ENCODE measurements at regions not wholly inside any gene's neighbourhood (a gene's known extent, or its start where the extent isn't known, plus 50 kb on each side); places are given as distances from the start of the nearest gene placed in this dataset.

- DNase-seq = no peak
- intact Hi-C loops (cut with DNase I) = no loop called here
Observed at GRCh38 chr15:26477044-26477443, 295.8 kb downstream of the GABRB3 start.

GRCh38 chr15:26475554-26475953 is 297.3 kb downstream of the GABRB3 start:
- intact Hi-C loops (cut with DNase I) = no loop called here
- no peak for DNase-seq

GRCh38 chr15:26472661-26473060 is 300.2 kb downstream of the GABRB3 start:
- DNase-seq = no peak
- intact Hi-C loops (cut with DNase I) = no loop called here

- intact Hi-C loops (cut with DNase I) = no loop called here
Observed at GRCh38 chr15:26461847-26462608, 310.8 kb downstream of the GABRB3 start.

GRCh38 chr15:26460165-26460564 is 312.7 kb downstream of the GABRB3 start:
- DNase-seq = no peak
- intact Hi-C loops (cut with DNase I) = no loop called here

More at GRCh38 chr15:26461847-26462608, 310.8 kb downstream of the GABRB3 start:
- no peak for DNase-seq

GRCh38 chr15:26455828-26456227 is 317.0 kb downstream of the GABRB3 start:
- no peak for DNase-seq
- intact Hi-C loops (cut with DNase I) = no loop called here

GRCh38 chr15:26453914-26454313 is 319.0 kb downstream of the GABRB3 start:
- DNase-seq = no peak
- intact Hi-C loops (cut with DNase I) = no loop called here

GRCh38 chr15:26451995-26452394 is 320.9 kb downstream of the GABRB3 start:
- intact Hi-C loops (cut with DNase I) = no loop called here
- DNase-seq = no peak

- DNase-seq = no peak
- intact Hi-C loops (cut with DNase I) = no loop called here
Observed at GRCh38 chr15:26449291-26449690, 323.6 kb downstream of the GABRB3 start.

GRCh38 chr15:26443321-26443720 is 329.5 kb downstream of the GABRB3 start:
- intact Hi-C loops (cut with DNase I) = no loop called here

GRCh38 chr15:26442680-26443079 is 330.2 kb downstream of the GABRB3 start:
- DNase-seq = no peak
- intact Hi-C loops (cut with DNase I) = no loop called here

More at GRCh38 chr15:26443321-26443720, 329.5 kb downstream of the GABRB3 start:
- DNase-seq = no peak

- intact Hi-C loops (cut with DNase I) = no loop called here
- no peak for DNase-seq
Observed at GRCh38 chr15:26439681-26440080, 333.2 kb downstream of the GABRB3 start.

- intact Hi-C loops (cut with DNase I) = no loop called here
Observed at GRCh38 chr15:26438718-26439117, 334.1 kb downstream of the GABRB3 start.

GRCh38 chr15:26438316-26438715 is 334.6 kb downstream of the GABRB3 start:
- DNase-seq = no peak
- intact Hi-C loops (cut with DNase I) = no loop called here

More at GRCh38 chr15:26438718-26439117, 334.1 kb downstream of the GABRB3 start:
- no peak for DNase-seq

- no peak for DNase-seq
- intact Hi-C loops (cut with DNase I) = no loop called here
Observed at GRCh38 chr15:26433818-26434217, 339.0 kb downstream of the GABRB3 start.

GRCh38 chr15:26433060-26433459 is 339.8 kb downstream of the GABRB3 start:
- intact Hi-C loops (cut with DNase I) = no loop called here
- no peak for DNase-seq

GRCh38 chr15:26421065-26421464 is 351.8 kb downstream of the GABRB3 start:
- DNase-seq = no peak
- intact Hi-C loops (cut with DNase I) = no loop called here

- intact Hi-C loops (cut with DNase I) = no loop called here
- no peak for DNase-seq
Observed at GRCh38 chr15:26395624-26396023, 377.2 kb downstream of the GABRB3 start.

- intact Hi-C loops (cut with DNase I) = no loop called here
- no peak for DNase-seq
Observed at GRCh38 chr15:26394801-26395200, 378.1 kb downstream of the GABRB3 start.

GRCh38 chr15:26392956-26393355 is 379.9 kb downstream of the GABRB3 start:
- no peak for DNase-seq
- intact Hi-C loops (cut with DNase I) = no loop called here

- no peak for DNase-seq
- intact Hi-C loops (cut with DNase I) = no loop called here
Observed at GRCh38 chr15:26391567-26392194, 381.2 kb downstream of the GABRB3 start.
